Kidney capillary endothelial cell (primary cell): ENCODE measurements at regions not wholly inside any gene's neighbourhood (a gene's known extent, or its start where the extent isn't known, plus 50 kb on each side); places are given as distances from the start of the nearest gene placed in this dataset.

Experiments
- DNase-seq: peaks from one replicate; pipeline ENCODE4 v3.0.0-alpha.2; 2018; ENCODE audit warnings: low spot score

DNA sequence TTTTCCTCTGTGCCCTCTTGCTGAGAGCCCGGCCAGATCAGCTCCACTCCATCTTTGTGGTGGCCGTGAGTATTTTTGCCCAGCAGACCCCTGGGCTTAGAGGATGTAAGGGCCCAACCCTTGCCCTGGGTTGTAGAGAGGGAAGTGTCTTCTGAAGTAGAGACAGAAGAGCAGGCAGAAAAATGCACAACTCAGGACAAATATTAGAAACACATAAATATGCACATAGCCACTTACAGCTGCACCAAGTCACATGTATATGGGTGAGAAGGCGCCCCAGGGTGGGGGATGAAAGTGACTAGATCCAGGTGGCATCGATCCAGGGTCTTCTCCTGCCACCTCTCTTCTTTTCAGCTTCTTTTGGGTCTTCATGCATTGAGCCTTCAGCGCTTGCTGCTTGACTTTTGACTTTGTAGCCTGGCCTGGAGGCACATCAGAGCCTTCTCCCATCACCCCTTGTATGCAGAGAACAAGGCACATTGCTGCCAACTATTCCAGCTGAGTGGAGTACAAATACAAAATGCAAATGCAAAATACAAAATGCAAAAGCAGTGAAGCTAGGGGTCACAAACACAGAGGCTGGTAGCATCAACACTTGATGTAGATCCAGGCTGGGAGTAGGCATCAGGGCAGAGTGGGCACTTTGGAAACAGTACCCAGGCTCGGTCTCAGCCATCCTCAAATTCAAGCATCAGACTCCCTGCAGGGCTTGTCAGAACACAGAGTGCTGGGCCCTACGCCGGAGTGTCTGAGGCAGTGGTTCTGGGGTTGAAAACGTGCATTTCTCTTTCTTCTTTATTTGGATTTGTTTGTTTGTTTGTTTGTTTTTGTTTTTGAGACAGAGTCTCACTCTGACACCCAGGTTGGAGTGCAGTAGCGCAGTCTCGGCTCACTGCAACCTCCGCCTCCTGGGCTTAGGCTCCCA is 133.0 kb downstream of the ASB7 start:
- no peak for DNase-seq

DNA sequence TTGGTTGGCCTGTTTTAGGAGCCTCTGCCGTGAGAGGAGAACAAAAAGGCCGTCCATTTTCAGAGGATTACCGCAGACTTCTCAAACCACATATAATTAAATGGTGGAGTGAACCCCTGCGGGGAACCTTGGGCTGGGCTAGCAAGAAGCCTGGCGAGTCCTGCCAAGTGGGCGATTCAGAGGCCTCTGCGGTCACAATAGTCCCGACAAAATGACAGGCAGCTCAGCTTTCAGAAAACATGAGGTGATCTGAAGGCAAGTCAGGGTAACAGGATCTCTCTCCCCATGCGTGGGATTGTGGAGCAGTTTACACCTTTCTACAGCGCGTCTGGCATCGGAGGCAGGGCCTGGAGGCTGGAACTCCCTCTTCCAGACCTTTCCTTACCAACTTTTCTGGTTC is 134.8 kb downstream of the ASB7 start:
- DNase-seq, result no peak

DNA sequence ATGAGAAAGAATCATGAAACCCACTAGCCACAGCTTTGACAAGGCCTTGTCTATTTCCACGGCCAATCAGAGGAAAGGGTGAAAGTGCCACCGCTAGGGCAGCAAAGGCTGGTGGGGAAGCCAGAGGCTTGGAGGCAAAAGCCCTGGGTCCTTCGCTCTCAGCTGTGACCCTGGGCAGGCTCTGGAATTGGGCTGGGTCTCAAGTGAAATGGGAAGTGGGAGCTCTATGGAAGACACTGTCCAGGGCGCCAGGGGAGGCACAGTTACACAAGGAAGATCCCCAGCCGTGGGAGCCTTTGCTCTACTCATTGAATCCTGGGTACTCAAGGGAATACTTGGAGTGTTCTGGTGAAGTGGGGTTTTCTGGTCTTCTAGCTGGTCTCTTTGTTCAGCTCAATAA is 136.2 kb downstream of the ASB7 start:
- no peak for DNase-seq

DNA sequence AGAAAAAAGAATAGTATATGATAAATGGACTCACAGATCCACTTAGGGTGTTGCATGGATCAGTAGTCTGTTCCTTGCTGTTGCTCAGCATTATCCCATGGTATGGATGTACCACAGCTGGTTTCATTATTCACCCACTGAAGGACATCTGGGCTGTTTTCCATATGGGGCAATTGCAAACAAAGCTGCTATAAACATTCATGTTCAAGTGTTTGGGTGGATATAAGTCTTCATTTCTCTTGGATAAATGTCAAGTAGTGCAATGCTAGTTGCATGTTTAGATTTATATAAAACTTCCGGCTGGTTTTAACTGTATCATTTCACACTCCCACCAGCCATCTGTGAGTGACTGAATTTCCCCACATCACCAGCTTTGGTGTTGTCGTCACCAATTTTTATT is 137.7 kb downstream of the ASB7 start:
- DNase-seq, result no peak

DNA sequence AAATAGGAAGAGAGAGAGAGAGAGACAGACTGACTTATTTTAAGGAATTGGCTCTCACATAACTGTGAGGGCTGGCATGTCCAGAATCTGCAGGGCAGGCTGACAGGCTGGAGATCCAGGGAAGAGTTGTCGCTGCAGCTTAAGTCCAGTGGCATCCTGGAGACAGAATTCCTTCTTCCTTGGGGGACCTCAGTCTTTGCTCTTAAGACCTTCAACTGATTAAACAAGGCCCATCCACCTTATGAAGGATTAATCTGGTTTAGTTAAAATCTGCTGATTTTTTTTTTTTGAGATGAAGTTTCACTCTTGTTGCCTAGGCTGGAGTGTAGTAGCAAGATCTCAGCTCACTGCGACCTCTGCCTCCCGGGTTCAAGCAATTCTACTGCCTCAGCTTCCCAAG is 128.0 kb upstream of the ALDH1A3 start:
- no peak for DNase-seq

DNA sequence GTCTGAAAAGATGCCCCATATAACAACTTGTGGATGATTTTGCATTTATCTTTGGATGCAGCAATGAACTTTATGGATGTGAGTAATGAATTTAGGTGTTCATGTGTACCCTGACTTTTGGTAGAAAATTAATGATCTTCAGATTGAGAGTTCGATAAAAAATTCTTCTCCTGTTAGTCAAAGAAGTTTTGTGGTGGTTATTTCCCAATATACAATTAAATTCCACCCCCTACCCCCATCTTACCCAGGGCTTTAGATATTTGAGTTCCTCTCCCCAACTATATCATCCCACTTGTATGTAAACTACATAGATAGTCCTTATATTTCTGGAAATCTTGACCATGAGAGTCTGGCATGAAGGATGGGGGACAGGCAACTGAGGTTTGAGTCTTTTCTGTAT is 126.1 kb upstream of the ALDH1A3 start:
- no peak for DNase-seq

DNA sequence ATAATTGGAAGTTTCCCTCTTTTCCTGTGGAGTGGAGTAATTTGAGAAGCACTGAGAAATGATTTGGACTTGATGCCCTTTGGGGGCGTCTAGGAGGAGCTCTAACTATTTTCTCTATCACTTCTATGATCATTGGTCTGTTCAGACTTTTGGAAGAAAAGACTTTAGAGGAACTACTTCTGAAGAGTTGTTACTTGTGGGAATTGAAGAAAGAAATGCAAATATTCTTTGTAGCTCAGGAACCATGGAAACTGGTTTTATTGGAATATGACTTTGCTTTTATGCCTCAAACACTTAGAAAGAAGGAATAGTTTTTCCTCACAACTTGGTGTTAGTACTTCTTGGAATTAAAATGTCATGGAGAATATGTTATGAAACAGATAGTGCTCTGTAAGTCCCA is 122.0 kb upstream of the ALDH1A3 start:
- no peak for DNase-seq

DNA sequence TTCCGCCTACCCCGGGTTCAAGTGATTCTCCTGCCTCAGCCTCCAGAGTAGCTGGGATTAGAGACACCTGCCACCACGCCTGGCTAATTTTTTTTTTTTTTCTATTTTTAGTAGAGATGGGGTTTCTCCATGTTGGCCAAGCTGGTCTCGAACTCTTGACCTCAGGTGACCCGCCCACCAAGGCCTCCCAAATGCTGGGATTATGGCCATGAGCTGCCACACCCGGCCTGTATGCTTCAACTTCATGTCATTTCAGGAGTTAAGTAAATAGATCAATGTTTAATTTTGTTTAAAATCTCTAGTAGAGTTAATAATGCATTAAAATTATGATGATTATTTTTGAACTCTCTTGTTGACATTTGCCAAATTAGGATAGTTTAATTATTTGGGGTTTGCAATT is 121.1 kb upstream of the ALDH1A3 start:
- no peak for DNase-seq

DNA sequence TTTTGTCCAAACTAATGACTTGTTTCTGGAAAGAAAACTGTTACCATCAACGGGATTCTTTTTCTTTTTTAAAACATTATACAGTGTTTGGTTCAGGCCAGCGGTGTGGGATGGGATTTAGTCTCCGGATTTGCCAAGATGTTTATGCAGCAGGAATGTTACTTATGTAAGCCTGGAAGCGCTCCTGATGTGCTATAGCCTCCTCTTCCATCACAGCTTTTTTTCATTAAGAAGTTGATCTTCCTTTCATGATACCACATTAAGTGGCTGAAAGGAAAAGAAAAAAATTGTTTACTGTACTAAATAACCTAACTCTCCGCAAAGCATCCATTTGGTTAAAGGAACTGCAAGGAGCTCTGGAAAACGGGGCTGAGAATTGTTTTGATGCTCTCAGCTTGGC is 120.5 kb upstream of the ALDH1A3 start:
- no peak for DNase-seq

DNA sequence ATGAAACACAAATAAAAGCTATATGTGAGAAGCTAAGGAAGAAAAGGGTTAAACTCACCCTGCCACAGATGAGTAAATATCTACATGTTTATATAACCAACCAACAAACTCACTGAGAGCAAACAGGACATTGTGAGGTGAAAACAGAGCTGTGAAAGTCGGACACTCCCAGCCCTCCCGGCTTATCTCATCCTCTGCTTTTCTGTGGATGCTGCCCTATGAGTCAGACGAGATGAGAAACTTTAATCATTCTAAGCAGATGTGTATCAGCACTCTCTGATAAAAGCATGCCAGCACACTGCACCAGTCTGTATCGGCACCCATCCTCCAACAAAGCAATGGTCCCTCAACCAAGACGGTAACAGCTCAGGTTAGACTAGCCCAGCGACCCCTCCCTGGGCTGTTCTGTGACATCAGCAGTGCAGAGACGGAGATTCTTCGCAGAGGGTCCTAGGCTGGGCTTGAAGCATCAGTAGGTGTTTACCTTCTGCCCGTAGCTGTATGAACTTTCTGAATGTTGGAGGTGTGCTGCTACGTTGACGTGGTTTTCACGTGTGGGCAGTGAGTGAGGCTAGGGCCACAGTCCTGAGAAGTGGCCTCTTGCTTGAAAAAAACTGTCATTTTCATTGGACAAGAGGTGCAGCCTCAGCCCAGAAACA is 119.8 kb upstream of the ALDH1A3 start:
- peak; percentile 3 for DNase-seq

DNA sequence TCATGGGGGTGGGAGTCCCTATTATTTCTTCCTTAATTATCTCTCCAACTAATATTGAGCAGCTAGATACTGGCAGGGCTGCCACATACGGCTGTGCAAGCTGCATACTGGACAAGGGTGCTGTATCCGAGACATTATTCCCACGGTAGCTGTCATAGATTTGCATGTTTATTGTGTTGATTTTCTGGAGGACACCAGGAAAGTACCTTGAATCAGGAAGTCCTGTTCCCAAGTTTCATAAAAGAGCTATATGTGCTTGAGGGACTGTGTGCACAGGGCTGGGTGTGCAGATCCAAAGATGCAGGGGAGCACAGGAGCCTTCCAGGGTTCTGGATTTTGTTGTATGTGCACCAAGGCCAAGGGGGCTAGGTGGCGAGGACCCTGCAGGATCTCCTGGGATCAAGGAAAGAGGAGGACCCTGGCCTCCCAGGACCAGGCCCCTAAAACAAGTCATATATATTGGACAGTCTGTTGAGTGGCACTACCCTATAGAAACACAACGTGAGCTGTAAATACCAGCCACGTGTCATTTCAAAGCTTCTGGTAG is 119.2 kb upstream of the ALDH1A3 start:
- no peak for DNase-seq

DNA sequence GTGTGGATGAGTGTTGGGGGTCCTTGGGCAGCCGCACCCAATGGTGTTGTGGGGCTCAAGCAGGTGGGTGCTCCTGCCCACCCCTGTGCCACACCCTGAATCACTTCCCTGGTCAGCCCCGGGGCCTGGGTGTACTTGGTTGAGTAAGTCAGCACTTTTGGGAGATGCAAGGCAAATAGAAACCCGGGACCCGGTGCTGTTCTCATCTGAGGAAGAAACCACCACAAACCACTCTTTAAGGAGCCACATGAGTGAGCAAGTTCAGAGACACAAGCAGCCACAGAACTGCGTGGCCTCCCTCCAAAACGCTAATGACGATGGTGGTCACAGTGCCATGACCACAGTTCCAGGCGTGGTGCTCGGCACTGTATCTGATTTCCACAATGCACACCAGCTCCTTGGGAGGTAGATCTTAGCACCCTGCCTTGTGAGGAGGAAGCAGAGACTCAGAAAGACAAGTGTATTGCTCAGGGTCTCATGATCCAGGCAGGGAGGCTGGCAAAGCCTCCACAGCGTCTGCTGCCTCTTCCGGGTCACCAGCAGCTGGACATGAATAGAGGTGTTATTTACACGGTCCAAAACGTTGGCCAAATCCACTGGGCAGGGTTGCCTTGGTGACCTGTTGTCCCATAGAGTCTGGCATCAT is 118.2 kb upstream of the ALDH1A3 start:
- no peak for DNase-seq

DNA sequence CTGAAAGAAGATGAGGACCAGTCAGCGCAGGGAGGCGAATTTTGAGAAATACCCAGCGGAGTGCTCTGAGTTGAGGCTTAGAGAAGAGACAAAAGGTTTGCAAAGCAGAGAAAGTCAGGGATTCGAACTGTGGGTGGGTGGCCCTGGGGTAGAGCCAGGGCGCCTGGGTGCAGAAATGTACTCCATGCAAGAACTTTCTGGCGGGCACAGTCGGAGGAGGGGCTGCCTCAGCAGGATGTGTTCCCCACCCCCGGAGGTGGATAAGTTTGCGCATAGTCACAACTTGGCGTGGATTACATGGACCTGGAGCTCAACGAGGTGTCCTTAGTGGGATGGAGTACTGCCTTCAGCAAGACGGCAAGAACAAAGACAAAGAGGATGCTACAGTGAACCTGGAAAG is 117.3 kb upstream of the ALDH1A3 start:
- no peak for DNase-seq

DNA sequence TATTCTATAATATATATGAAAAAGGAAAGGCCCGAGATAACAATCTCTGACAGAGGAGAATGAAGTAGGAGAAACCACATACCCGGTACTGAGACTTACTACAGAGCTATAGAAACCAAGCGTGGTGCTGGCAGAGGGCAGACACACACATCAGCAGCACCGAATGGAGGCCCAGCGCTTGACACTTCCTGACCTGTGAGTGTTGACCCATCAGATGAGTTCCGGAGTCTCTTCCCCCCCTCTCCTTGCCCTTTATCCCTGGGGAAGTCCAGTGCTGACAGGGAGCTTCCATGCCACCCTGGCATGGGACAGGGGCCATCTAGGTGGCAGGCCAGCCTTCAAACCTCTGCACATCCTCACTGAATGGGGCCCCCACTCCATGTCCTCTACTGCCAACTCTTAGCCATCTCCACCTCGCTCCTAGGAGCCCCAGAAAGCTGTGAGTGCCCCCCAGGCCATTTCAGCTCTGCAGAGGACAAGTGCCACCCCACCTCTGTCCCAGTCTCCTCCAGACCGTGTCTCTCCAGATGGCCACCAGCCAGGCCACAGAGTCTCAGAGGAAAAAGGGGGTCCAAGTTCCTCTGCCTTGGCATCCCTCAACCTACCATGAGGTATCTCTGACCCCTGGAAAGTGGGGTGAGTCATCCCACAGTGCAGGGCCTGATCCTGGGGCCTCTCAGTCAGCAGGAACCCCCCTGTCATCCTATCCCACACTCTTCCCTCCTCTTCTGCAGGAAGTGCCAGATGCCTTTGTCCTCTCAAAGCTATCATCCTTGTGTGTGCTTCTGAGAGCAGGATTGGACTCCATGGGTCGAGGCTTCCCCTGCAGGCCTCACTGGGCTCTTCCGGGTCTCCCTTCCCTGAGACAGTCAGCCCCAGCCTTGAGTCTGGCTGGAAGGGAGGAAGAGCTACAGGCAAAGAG is 116.5 kb upstream of the ALDH1A3 start:
- DNase-seq, result no peak

DNA sequence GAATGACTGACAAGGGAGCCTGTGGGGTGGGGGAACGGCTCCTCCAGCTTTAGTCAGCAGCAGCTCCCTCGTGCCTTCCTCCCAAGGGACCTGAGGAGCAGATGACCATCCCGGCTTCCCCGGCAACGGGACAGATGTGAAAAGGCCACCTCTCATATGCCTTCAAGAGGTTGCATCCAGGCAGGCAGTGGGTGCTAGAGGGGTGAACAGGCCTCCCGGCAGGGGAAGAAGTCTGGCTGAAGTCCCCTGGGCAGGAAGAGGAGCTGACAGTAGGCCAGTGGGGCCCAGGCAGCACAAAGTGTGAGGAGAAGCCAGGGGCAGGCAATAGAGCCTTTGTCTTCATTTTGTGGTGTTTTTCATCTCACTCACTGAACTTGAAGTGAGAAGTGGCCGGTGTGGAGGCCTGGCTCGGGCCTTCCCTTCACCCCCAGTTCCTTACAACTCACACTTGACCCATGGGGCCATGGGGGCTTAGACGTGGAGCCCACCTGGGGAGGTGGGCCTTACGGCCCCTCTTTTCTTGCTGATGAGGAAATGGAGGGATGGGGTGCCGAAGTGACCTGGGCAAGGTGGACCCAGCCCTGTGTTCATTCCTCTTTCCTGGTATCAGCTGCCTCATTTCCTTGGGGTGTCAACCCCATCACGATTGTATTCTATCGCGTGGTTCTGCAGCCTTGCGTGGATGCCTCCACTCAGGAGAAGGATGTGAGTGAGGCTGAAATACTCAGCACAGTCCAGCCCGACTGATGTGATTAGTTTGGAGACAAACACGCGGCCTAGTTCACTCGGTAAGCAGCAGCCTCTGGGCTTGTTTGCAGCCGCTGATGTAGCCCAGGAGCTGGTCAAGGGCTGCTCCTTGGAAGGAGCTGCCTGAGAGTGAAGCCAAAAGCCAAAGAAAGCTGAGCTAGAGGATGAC is 115.5 kb upstream of the ALDH1A3 start:
- DNase-seq, result no peak

DNA sequence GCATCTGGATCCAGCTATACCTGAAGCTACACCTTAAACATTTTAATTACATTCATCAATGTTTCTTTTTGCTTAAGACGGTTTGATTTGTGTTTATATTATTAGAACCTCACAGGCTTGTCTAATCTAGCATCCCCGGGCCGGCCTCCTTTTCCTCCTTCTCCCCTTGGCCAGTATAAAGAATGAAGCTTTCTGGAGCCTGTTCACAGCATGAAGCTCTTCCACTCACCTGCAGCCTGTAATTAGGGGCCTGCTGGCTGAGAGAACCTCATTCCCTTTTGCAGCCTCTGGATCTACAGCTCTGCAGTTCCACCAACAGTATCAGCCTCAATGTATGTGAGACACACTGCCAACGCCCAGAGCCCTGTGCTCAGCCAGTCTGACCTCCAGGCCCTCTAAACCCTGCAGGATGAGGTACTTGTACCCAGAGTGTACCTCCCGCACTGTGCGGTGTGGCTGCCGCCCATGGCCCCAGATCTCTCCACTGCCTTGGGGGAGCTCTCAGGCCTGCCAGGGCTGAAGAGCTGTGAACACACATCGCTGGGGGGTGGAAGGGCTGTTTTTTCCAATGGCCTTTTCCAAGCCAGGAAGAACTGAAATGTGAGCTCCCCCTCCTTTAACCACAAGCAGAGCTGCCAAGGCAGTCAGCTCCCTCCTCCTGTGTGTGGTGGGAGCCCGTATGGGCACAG is 114.7 kb upstream of the ALDH1A3 start:
- no peak for DNase-seq

DNA sequence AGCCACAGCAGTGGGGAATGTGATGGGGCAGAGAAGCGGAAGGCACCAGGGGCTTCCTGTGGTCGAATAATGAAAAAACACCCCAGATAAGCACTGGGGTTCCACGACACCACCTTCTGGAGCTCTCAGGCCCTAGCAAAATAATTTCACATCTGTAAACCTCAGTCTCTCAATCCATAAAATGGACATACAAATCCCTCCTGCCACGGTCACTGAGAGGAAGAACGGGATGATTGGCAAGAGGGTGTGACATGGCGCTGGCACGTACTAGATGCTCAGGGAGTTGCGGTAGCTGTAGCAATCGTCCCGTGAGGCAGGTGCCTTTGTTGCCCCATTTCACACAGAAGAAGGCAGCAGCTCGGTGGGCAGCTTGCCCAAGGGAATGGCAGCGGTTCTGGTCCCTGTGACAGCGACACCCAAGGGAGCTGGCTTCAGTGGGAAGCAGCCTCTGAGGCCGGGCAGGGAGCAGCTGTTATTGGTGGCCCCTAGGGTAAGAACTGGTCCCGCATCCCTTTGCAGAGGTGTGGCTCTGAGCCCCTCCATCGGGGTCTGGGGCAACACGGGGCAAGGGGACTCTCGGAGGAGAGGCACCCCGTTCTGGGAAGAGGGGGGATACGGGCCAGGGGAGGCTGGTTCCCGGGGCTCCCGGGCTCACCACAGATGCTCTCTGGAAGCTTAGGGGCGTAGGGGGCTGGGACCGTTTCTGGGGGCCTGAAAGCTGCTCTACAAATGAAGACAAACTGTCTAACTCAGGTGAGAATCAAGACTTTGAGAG is 114.0 kb upstream of the ALDH1A3 start:
- no peak for DNase-seq

DNA sequence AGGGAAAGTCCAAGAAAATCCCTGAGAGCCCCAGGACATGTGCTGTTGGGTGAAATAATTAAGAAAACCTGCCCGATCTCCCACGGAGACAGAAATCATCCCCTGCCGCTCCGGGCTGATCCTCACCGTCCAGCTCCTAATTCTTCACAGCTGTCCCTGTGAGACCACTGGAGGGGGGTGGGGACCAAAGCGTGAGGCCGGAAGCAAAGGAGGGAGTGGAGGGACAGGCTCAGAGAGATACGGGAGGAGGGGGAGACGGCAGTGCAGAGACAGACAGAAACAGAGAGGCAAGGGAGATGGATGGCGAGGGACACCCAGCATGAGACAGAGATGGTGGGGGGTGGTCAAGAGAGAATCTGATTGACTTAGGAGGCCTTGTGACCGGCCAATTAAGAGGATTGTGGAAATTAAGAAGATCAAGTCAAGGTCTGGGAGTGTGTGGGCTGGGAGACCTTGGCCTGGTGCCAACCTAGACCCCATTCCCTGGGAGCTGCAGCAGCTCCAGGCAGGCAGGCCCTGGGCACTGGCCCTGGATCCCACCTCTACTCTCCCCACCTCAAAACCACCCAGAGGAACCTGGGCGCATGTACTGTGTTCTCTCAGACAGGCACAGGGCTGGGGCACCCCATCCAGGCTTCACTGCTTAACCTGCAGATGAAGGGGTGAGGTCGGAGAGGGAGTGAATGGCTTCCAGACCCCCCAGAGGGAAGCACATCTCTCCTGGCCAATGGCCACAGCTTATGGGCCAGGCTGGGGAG is 113.2 kb upstream of the ALDH1A3 start:
- DNase-seq, result no peak
